ENCODE measurements at regions not wholly inside any gene's neighbourhood (a gene's known extent, or its start where the extent isn't known, plus 50 kb on each side); places are given as distances from the start of the nearest gene placed in this dataset. TPM values are rescaled to one million over a fixed set of nuclear protein-coding genes. Genes with fewer than 3 reads are reported as not detected.

- Histone ChIP-seq H3K4me1 (ENCODE audit: insufficient read depth, low read length) (no peaks in the 10 kb centered on the region), H2AFZ (ENCODE audit: low read length) (no peak overlapping the region), H3K27ac (ENCODE audit: extremely low read length, insufficient read depth, low read length) (no peak overlapping the region), H3K9me3 (ENCODE audit: low read length) (peaks cover 26% of the 10 kb centered on the region), H3K9ac (ENCODE audit: insufficient read depth, low read depth, low read length) (no peak overlapping the region), H3K27me3 (ENCODE audit: control insufficient read depth in 1 of 2, insufficient read depth in 2 of 2, low read length in 2 of 2) (peaks cover 0 to 4% of the 10 kb centered on the region in 2 experiments; a peak in 1 of 5 replicates), H4K20me1 (ENCODE audit: insufficient read depth, low read length) (no peaks in the 10 kb centered on the region), H3K4me3 (replicated peaks in 1 of 3; ENCODE audit: insufficient read depth in 1 of 3, low read depth in 2 of 3, low read length in 3 of 3) (no peak overlapping the region), H3K4me2 (ENCODE audit: low read depth, low read length) (no peak overlapping the region), H3K79me2 (ENCODE audit: insufficient read depth, low read length) (no peaks in the 10 kb centered on the region), H3K36me3 (replicated peaks in 1 of 2; ENCODE audit: control insufficient read depth in 1 of 2, insufficient read depth in 2 of 2, low read length in 2 of 2) (no peaks in the 10 kb centered on the region)
- FAIRE-seq, result no peak
- no peak for DNase-seq (ENCODE audit: low spot score)
- CTCF ChIA-PET (ENCODE audit: low intra/inter-chr PET ratio, low total read pairs), result no interaction called here
- in situ Hi-C loops (cut with HindIII; ENCODE audit: extremely low pct_ligation_motif_present, low pct_unique_long_range_greater_than_20kb) (no loop called here), intact Hi-C loops (cut with micrococcal nuclease; ENCODE audit: unreplicated experiment) (no loop called here)
- no TSS peak for BruUV-seq (replicated peaks)
- POLR2A ChIA-PET, result no interaction called here
- 0% methylated on average over 1 of the region's 1 CpG for WGBS (ENCODE audit: low lambda C conversion rate)
- TF ChIP-seq ZC3H4 (CRISPR knock-in tag; IDR thresholded peaks at IDR 0.05; ENCODE audit: borderline replicate concordance) (no peak), EP300 (IDR thresholded peaks at IDR 0.05; ENCODE audit: low read depth in 2 of 2, low read length in 2 of 2) (no peak), EP300 (CRISPR knock-in tag; IDR thresholded peaks at IDR 0.05; ENCODE audit: borderline replicate concordance) (no peak), KDM5A (IDR thresholded peaks at IDR 0.05; ENCODE audit: borderline replicate concordance, low read length) (no peak), ZNF543 (CRISPR knock-in tag; IDR thresholded peaks at IDR 0.05) (no peak), ZNF235 (CRISPR knock-in tag; IDR thresholded peaks at IDR 0.05; ENCODE audit: borderline replicate concordance) (no peak), ZNF574 (CRISPR knock-in tag; IDR thresholded peaks at IDR 0.05) (no peak), ZFP62 (CRISPR knock-in tag; IDR thresholded peaks at IDR 0.05) (no peak), ZBTB44 (CRISPR knock-in tag; IDR thresholded peaks at IDR 0.05) (no peak)
- ATAC-seq, result no peak
Observed at GRCh38 chr15:79140846-79141570, 50.4 kb upstream of the RASGRF1 start.

MicroRNAs in the stretch of these regions (microRNA counts, 767-probe panel; counts per million panel counts)
- not detected for microRNA hsa-miR-184

Small RNA genes lying in the stretch of these regions (microRNA-seq; reads per million reads assigned to microRNA genes)
- 2.7 reads per million, percentile 17 among the genes with 10 or more reads in this experiment for gene MIR184

Small RNA genes lying in the stretch of these regions (small RNA-seq; reads per million reads assigned to genes)
- gene MIR184 (ENCODE audit: insufficient read depth in 2 of 3, insufficient read length in 3 of 3, low read depth in 2 of 3, low replicate concordance in 1 of 3), result 0 to 0.97 (median 0.65) reads per million in 3 experiments

All from HepG2 (cell line).